ENCODE measurements at regions not wholly inside any gene's neighbourhood (a gene's known extent, or its start where the extent isn't known, plus 50 kb on each side); places are given as distances from the start of the nearest gene placed in this dataset.

DNA sequence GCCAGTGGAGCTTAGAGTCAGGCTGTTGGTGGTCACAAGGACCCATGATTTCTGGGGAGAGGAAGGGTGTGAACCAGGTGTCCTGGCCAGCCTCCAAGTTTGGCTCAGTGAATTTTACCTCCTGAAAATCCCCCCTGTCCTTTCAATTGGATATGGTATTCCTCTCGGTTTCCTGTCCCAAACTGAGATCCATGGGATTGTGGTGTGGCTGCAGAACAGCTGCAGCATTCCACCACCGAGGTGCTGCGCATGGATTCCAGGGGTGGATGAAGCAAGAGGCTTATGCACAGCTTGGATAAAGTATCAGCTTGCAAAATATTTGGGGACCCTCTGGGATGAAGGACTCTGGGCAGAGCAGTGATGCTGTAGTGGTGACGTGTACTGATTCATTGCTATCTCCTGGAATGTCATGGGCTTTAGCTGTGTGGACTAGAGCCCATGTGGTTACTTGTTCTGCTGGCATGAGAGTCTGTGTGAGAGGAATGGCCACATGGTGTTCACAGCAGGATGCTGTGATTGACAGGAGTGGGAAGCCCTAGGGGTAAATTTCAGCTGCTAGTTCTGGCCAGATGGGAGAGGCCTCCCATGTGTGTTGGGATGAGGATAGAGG is 148.7 kb upstream of the SPAG17 start:
- no peaks in the 10 kb centered on the region for H3K27me3 ChIP-seq
- no peaks in the 10 kb centered on the region for H3K4me1 ChIP-seq
- intact Hi-C loops (cut with DNase I; ENCODE audit: low total_unique reads) (no loop called here), in situ Hi-C loops (cut with MboI; ENCODE audit: low pct_ligation_motif_present in 1 of 4, low pct_unique_long_range_greater_than_20kb in 1 of 4, low sequenced_read_pairs in 3 of 4) (no loop called here)
- no peak for DNase-seq
- no peaks in the 10 kb centered on the region for H3K9me3 ChIP-seq
- WGBS, 2 donors (ENCODE audit: low coverage in 1 of 2), result 79% methylated on average over 4 of the region's 4 CpGs; no CpG with 5 or more reads in 1 of the 2 donors
- H3K27ac ChIP-seq, result no peak overlapping the region
- no peaks in the 10 kb centered on the region for H3K36me3 ChIP-seq
- no peak overlapping the region for H3K4me3 ChIP-seq
- no peak for TF ChIP-seq POLR2AphosphoS5 (IDR thresholded peaks at IDR 0.05)
- TF ChIP-seq EP300 (IDR thresholded peaks at IDR 0.05; ENCODE audit: low read depth), result no peak
- TF ChIP-seq, protein P1, sequence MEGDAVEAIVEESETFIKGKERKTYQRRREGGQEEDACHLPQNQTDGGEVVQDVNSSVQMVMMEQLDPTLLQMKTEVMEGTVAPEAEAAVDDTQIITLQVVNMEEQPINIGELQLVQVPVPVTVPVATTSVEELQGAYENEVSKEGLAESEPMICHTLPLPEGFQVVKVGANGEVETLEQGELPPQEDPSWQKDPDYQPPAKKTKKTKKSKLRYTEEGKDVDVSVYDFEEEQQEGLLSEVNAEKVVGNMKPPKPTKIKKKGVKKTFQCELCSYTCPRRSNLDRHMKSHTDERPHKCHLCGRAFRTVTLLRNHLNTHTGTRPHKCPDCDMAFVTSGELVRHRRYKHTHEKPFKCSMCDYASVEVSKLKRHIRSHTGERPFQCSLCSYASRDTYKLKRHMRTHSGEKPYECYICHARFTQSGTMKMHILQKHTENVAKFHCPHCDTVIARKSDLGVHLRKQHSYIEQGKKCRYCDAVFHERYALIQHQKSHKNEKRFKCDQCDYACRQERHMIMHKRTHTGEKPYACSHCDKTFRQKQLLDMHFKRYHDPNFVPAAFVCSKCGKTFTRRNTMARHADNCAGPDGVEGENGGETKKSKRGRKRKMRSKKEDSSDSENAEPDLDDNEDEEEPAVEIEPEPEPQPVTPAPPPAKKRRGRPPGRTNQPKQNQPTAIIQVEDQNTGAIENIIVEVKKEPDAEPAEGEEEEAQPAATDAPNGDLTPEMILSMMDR (IDR thresholded peaks at IDR 0.05), result no peak

DNA sequence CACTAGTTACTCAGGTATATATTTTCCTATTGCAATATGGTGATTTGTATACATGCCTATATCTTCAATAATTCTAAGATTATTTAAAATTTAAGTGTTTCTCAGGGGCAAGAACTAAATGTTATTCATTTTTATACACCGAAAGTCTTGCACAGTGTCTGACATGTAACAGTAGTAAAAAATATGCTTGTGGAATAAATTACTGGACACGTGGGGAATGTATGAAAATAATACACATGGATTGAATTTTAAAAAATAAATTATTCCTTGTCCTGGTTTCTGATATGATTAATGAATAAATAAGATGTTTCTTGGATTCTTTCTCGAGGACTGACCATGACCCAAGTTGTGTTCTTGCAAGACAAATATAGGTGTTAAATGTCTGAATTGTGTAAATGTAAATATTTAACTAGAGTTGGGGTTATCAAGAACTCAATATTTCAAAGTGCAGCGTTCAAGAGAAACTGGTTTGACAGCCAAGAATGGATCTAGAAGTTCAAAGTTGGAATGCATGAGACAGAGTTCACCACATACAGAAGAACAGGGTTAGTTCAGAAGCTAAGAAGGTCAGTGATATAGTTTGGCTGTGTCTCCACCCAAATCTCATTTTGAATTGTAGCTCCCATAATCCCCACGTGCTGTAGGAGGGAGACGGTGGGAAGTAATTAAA is 142.1 kb upstream of the SPAG17 start:
- Histone ChIP-seq H3K4me1 (no peaks in the 10 kb centered on the region), H3K36me3 (no peaks in the 10 kb centered on the region), H3K27ac (no peak overlapping the region), H3K9me3 (no peaks in the 10 kb centered on the region), H3K27me3 (no peaks in the 10 kb centered on the region), H3K4me3 (no peak overlapping the region)
- intact Hi-C loops (cut with DNase I; ENCODE audit: low total_unique reads), result no loop called here
- no peak for TF ChIP-seq EP300 (IDR thresholded peaks at IDR 0.05; ENCODE audit: low read depth)
- no peak for TF ChIP-seq POLR2A (IDR thresholded peaks at IDR 0.05)
- TF ChIP-seq POLR2AphosphoS5 (IDR thresholded peaks at IDR 0.05), result no peak
- TF ChIP-seq, protein P1 (IDR thresholded peaks at IDR 0.05), result no peak
- no peak for DNase-seq
- in situ Hi-C loops (cut with MboI; ENCODE audit: low pct_ligation_motif_present in 1 of 4, low pct_unique_long_range_greater_than_20kb in 1 of 4, low sequenced_read_pairs in 3 of 4), result no loop called here
- WGBS, 2 donors (ENCODE audit: low coverage in 1 of 2), result 38 to 52% methylated on average over 5 to 6 of the region's 6 CpGs

DNA sequence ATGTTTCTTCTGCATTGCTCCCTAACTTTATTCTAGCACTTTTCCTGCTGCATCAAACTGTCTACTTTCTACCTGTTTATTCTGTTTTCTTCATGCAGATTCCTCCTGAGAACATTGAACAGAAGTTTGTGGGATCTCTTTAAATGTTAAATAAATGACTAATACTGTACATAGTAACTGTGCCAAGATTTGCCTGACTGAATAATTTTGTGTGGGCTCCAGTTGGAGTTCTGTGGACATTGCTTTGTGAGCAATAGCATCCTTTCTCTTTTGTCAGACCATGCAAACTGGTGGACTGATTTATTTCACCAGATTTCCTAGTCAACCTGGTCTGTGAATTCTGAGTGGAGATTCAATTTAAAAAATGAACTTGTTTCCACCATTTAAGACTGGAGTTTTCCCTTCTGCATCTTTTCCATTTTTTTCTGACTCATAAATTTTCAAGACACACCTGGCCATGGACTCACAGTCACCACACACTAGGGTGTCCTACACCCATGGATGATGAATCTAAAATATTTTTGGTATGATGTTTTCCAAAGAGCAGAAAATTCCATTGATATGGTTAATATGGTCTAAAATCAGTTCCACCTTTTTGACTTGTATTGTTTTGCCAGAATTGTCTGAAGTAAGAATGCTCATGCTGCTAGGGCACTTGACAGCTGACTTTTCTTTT is 140.7 kb upstream of the SPAG17 start:
- no peak overlapping the region for H3K4me3 ChIP-seq
- intact Hi-C loops (cut with DNase I; ENCODE audit: low total_unique reads), result no loop called here

DNA sequence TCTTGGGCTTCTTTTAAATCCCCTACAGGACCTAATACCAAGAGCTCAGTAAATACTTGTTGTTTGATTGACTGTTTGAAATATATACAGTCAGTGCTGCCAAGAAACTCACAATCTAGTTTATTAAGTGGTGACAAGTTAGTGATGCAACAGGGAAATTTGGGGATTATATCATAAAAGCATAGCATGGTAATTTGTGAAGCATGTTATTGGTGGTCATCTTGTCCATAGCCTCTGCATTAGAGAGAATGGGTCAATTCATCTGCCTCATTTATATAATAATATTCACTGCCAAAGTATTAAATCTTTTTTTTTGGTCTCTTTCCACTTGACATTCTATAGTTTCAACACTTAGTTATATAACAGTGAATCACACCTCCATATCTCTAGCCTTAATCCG is 138.2 kb upstream of the SPAG17 start:
- no peak for DNase-seq
- H3K27me3 ChIP-seq, result no peaks in the 10 kb centered on the region
- no peaks in the 10 kb centered on the region for H3K36me3 ChIP-seq
- H3K4me1 ChIP-seq, result no peaks in the 10 kb centered on the region
- H3K4me3 ChIP-seq, result no peak overlapping the region
- TF ChIP-seq POLR2AphosphoS5 (IDR thresholded peaks at IDR 0.05), result no peak
- no peak for TF ChIP-seq POLR2A (IDR thresholded peaks at IDR 0.05)
- TF ChIP-seq, protein P1 (IDR thresholded peaks at IDR 0.05), result no peak
- no peak for TF ChIP-seq EP300 (IDR thresholded peaks at IDR 0.05; ENCODE audit: low read depth)
- 0 to 17% methylated on average over 1 of the region's 1 CpG for WGBS, 2 donors (ENCODE audit: low coverage in 1 of 2)
- no peaks in the 10 kb centered on the region for H3K9me3 ChIP-seq
- no peak overlapping the region for H3K27ac ChIP-seq
- in situ Hi-C loops (cut with MboI; ENCODE audit: low pct_ligation_motif_present in 1 of 4, low pct_unique_long_range_greater_than_20kb in 1 of 4, low sequenced_read_pairs in 3 of 4), result no loop called here
- intact Hi-C loops (cut with DNase I; ENCODE audit: low total_unique reads), result no loop called here

More for the DNA sequence above, 140.7 kb upstream of the SPAG17 start:
- in situ Hi-C loops (cut with MboI; ENCODE audit: low pct_ligation_motif_present in 1 of 4, low pct_unique_long_range_greater_than_20kb in 1 of 4, low sequenced_read_pairs in 3 of 4), result no loop called here
- H3K27me3 ChIP-seq, result no peaks in the 10 kb centered on the region
- no peaks in the 10 kb centered on the region for H3K4me1 ChIP-seq
- no peaks in the 10 kb centered on the region for H3K36me3 ChIP-seq
- no peak overlapping the region for H3K27ac ChIP-seq
- DNase-seq, result no peak
- no peaks in the 10 kb centered on the region for H3K9me3 ChIP-seq
- TF ChIP-seq POLR2AphosphoS5 (IDR thresholded peaks at IDR 0.05) (no peak), EP300 (IDR thresholded peaks at IDR 0.05; ENCODE audit: low read depth) (no peak), POLR2A (IDR thresholded peaks at IDR 0.05) (no peak)
- TF ChIP-seq, protein P1 (IDR thresholded peaks at IDR 0.05), result no peak

All from transverse colon (tissue), 4 donors.